Smooth muscle cell (in vitro differentiated cells): ENCODE measurements at regions not wholly inside any gene's neighbourhood (a gene's known extent, or its start where the extent isn't known, plus 50 kb on each side); places are given as distances from the start of the nearest gene placed in this dataset.

Experiments
- DNase-seq: peaks from one replicate; lab custom pipeline; 2025; ENCODE audit not compliant: unreplicated experiment; lab: John Stamatoyannopoulos, UW
- H2AFZ ChIP-seq: fragments of 200-600 bp; sonication (generic); 2 replicates; pipeline ENCODE4 v1.6.0; 2016; ENCODE audit warnings: antibody characterized with exemption, low read depth, mild to moderate bottlenecking
- H3F3A ChIP-seq: fragments of 200-600 bp; sonication (generic); 2 replicates; pipeline ENCODE4 v1.6.0; 2017; ENCODE audit warnings: antibody characterized with exemption, low read depth
- H3K27ac ChIP-seq: fragments of 200-600 bp; sonication (generic); 2 replicates; pipeline ENCODE4 v1.5.1; 2016; ENCODE audit warnings: low read depth, mild to moderate bottlenecking
- H3K27me3 ChIP-seq: fragments of 200-600 bp; sonication (generic); 2 replicates; pipeline ENCODE4 v1.6.1; 2016; ENCODE audit warnings: low read depth, mild to moderate bottlenecking
- H3K36me3 ChIP-seq: fragments of 200-600 bp; sonication (generic); 2 replicates; pipeline ENCODE4 v1.5.1; 2016; ENCODE audit warnings: low read depth
- H3K4me1 ChIP-seq: fragments of 200-600 bp; sonication (generic); 2 replicates; pipeline ENCODE4 v1.5.1; 2016; ENCODE audit warnings: low read depth
- H3K4me2 ChIP-seq: fragments of 200-600 bp; sonication (generic); 2 replicates; pipeline ENCODE4 v1.6.0; 2016; ENCODE audit warnings: mild to moderate bottlenecking
- H3K4me3 ChIP-seq: fragments of 200-600 bp; sonication (generic); 2 replicates; pipeline ENCODE4 v1.5.1; 2016; ENCODE audit warnings: mild to moderate bottlenecking
- H3K79me2 ChIP-seq: fragments of 200-600 bp; sonication (generic); 2 replicates; pipeline ENCODE4 v1.6.0; 2016; ENCODE audit warnings: low read depth, mild to moderate bottlenecking
- H3K9ac ChIP-seq: fragments of 200-600 bp; sonication (generic); 2 replicates; pipeline ENCODE4 v1.6.0; 2016; ENCODE audit warnings: low read depth
- H3K9me3 ChIP-seq: fragments of 200-600 bp; sonication (generic); replicated peaks from 2 replicates; pipeline ENCODE4 v1.5.1; 2016; ENCODE audit warnings: low read depth
- H4K20me1 ChIP-seq: fragments of 200-600 bp; sonication (generic); 2 replicates; pipeline ENCODE4 v1.6.0; 2016; ENCODE audit warnings: low read depth
- WGBS: methylation state at CpG from one replicate; pipeline ENCODE4 v1.1.7; 2016; ENCODE audit warnings: low lambda C conversion rate; 5-methylcytosine and 5-hydroxymethylcytosine counted together
- TF ChIP-seq, protein P1 (sequence below): fragments of 200-600 bp; sonication (generic); IDR thresholded peaks from 2 replicates; pipeline ENCODE4 v1.5.1; 2017; ENCODE audit warnings: borderline replicate concordance, mild to moderate bottlenecking, antibody characterized with exemption; ENCODE audit not compliant: insufficient read depth, poor library complexity, severe bottlenecking

DNA sequence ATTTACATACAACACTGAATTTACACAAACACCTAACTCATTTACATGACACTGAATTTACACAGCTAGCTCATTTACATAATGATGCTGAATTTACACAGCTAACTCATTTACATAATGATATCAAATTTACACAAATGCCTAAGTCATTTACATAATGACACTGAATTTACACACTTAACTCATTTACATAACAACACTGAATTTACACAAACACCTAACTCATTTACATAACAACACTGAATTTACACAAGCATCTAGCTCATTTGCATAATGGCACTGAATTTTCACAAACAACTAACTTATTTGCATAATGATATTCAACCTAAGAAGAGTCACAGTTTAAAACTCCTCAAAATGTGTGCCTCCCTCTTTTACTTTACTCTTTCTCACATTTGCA, 511.7 kb downstream of the GALR1 start:
- H3K27ac ChIP-seq: no peak overlapping the region

DNA sequence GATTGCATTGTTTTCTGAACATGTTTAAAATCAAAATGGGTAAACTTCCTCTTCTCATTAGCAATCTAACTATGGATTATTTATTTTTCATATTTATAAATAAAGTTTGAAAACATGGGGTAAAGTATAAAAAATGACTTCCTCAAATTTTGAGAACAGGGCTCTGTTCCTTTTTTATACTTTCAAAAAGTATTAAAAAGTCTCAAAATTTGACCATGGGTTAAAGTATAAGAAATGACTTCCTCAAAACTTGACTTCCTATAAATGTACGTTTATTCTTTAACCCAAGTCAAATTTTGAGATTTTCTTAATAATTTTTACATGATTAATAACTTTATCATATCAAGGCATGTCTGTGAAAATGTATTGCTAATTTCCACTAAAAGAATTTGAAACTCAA, 512.4 kb downstream of the GALR1 start:
- no peak overlapping the region for H3K4me3 ChIP-seq
- TF ChIP-seq, protein P1, sequence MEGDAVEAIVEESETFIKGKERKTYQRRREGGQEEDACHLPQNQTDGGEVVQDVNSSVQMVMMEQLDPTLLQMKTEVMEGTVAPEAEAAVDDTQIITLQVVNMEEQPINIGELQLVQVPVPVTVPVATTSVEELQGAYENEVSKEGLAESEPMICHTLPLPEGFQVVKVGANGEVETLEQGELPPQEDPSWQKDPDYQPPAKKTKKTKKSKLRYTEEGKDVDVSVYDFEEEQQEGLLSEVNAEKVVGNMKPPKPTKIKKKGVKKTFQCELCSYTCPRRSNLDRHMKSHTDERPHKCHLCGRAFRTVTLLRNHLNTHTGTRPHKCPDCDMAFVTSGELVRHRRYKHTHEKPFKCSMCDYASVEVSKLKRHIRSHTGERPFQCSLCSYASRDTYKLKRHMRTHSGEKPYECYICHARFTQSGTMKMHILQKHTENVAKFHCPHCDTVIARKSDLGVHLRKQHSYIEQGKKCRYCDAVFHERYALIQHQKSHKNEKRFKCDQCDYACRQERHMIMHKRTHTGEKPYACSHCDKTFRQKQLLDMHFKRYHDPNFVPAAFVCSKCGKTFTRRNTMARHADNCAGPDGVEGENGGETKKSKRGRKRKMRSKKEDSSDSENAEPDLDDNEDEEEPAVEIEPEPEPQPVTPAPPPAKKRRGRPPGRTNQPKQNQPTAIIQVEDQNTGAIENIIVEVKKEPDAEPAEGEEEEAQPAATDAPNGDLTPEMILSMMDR: no peak
- H3K4me1 ChIP-seq: peaks cover 11% of the 10 kb centered on the region
- no peaks in the 10 kb centered on the region for H3F3A ChIP-seq
- H2AFZ ChIP-seq: no peak overlapping the region
- no peak for DNase-seq
- no peaks in the 10 kb centered on the region for H4K20me1 ChIP-seq
- H3K27ac ChIP-seq: no peak overlapping the region
- H3K9ac ChIP-seq: no peak overlapping the region
- H3K9me3 ChIP-seq: no peaks in the 10 kb centered on the region
- peaks cover 16% of the 10 kb centered on the region for H3K27me3 ChIP-seq
- WGBS: 98% methylated on average over 1 of the region's 1 CpG
- no peak overlapping the region for H3K4me2 ChIP-seq
- no peaks in the 10 kb centered on the region for H3K79me2 ChIP-seq
- H3K36me3 ChIP-seq: no peaks in the 10 kb centered on the region

More for the DNA sequence above, 511.7 kb downstream of the GALR1 start:
- Histone ChIP-seq H3K9ac (no peak overlapping the region), H3K4me1 (peaks cover 11% of the 10 kb centered on the region), H3K4me3 (no peak overlapping the region), H3K27me3 (peaks cover 16% of the 10 kb centered on the region), H3K9me3 (no peaks in the 10 kb centered on the region), H3K4me2 (no peak overlapping the region), H3K79me2 (no peaks in the 10 kb centered on the region), H2AFZ (no peak overlapping the region), H3K36me3 (no peaks in the 10 kb centered on the region), H3F3A (no peaks in the 10 kb centered on the region), H4K20me1 (no peaks in the 10 kb centered on the region)
- TF ChIP-seq, protein P1: no peak
- no peak for DNase-seq

DNA sequence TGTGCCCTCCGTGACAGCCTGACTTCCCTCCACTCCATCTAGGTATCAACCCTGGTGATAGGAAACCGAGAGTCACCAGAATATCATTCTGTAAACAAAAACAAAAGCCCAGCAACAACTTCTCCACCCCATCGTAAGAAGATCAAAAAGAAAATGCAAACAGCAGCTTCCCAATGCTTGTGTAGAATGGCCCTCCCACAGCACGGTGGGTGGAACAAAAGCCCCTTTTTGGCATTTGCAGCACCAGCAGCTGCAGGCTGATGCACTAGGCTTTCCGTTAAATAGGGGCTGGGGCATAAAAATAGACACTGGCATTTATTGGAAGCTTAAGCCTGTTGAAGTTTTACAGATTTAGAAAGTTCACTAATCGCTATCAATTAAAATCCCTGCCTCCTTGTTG, 513.0 kb downstream of the GALR1 start:
- no peaks in the 10 kb centered on the region for H4K20me1 ChIP-seq
- H3K9ac ChIP-seq: no peak overlapping the region
- H3K4me1 ChIP-seq: peaks cover 11% of the 10 kb centered on the region
- H2AFZ ChIP-seq: no peak overlapping the region
- H3K4me3 ChIP-seq: no peak overlapping the region
- TF ChIP-seq, protein P1: no peak
- 12% methylated on average over 6 of the region's 6 CpGs for WGBS
- H3K36me3 ChIP-seq: no peaks in the 10 kb centered on the region
- H3K4me2 ChIP-seq: peak overlapping the region; percentile 3
- no peak for DNase-seq
- H3F3A ChIP-seq: no peaks in the 10 kb centered on the region
- H3K27ac ChIP-seq: no peak overlapping the region
- peaks cover 16% of the 10 kb centered on the region for H3K27me3 ChIP-seq
- H3K9me3 ChIP-seq: no peaks in the 10 kb centered on the region
- H3K79me2 ChIP-seq: no peaks in the 10 kb centered on the region

DNA sequence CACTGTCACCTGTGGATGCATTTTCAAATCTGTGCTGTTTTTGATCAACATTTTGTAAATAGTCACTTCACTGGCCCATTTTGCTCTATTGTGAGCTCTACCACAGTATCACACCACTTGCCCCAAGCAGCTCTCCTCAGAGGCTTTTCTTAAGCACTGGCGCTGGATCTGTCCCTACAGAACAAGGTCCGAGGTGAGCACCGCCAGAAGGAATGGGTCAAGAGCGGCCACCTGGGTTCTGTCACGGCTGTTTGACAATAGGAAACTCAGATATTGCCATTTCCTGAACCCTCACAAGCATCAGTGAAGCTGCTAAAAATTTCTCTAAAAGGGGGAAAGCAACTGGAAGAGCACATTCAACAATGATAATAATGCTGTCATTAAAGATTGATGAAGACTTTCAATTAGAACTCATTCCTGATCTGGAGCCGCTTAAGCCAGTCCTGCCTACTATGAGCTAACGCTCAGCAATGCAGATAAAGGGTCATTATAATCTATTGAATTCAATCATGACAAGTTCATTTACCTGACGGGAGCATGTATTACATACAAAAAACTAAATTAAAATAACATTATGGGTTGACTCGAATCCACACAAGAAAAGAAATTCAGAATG, 514.0 kb downstream of the GALR1 start:
- H2AFZ ChIP-seq: no peak overlapping the region
- no peaks in the 10 kb centered on the region for H3K36me3 ChIP-seq
- H3K9me3 ChIP-seq: no peaks in the 10 kb centered on the region
- peaks cover 11% of the 10 kb centered on the region for H3K4me1 ChIP-seq
- no peaks in the 10 kb centered on the region for H4K20me1 ChIP-seq
- 66% methylated on average over 9 of the region's 9 CpGs for WGBS
- DNase-seq: no peak
- H3K4me2 ChIP-seq: no peak overlapping the region
- H3K27me3 ChIP-seq: peaks cover 16% of the 10 kb centered on the region
- no peak overlapping the region for H3K9ac ChIP-seq
- no peak overlapping the region for H3K27ac ChIP-seq
- TF ChIP-seq, protein P1: no peak
- H3F3A ChIP-seq: no peaks in the 10 kb centered on the region
- no peak overlapping the region for H3K4me3 ChIP-seq
- H3K79me2 ChIP-seq: no peaks in the 10 kb centered on the region
